ENCODE measurements at regions not wholly inside any gene's neighbourhood (a gene's known extent, or its start where the extent isn't known, plus 50 kb on each side); places are given as distances from the start of the nearest gene placed in this dataset.

- no peak for DNase-seq (ENCODE audit: low read depth in 2 of 2)
These were observed 538.0 kb downstream of the SLC4A3 start for GRCh38 chr2:220165401-220165800.

- DNase-seq (ENCODE audit: low read depth in 2 of 2): no peak
These were observed 539.2 kb downstream of the SLC4A3 start for GRCh38 chr2:220166616-220167015.

- DNase-seq (ENCODE audit: low read depth in 2 of 2): no peak
These were observed 540.5 kb downstream of the SLC4A3 start for GRCh38 chr2:220167956-220168355.

- DNase-seq (ENCODE audit: low read depth in 2 of 2): no peak
These were observed 541.6 kb downstream of the SLC4A3 start for GRCh38 chr2:220168891-220169546.

GRCh38 chr2:220174826-220175225 lies 547.4 kb downstream of the SLC4A3 start:
- no peak for DNase-seq (ENCODE audit: low read depth in 2 of 2)

- DNase-seq (ENCODE audit: low read depth in 2 of 2): no peak
These were observed 548.5 kb downstream of the SLC4A3 start for GRCh38 chr2:220175967-220176366.

GRCh38 chr2:220178991-220179695 lies 551.7 kb downstream of the SLC4A3 start:
- DNase-seq (ENCODE audit: low read depth in 2 of 2): no peak

GRCh38 chr2:220181165-220181564 lies 553.7 kb downstream of the SLC4A3 start:
- no peak for DNase-seq (ENCODE audit: low read depth in 2 of 2)

GRCh38 chr2:220182790-220183189 lies 555.4 kb downstream of the SLC4A3 start:
- no peak for DNase-seq (ENCODE audit: low read depth in 2 of 2)

GRCh38 chr2:220185766-220186305 lies 558.4 kb downstream of the SLC4A3 start:
- DNase-seq (ENCODE audit: low read depth in 2 of 2): no peak

GRCh38 chr2:220188031-220188430 lies 560.6 kb downstream of the SLC4A3 start:
- no peak for DNase-seq (ENCODE audit: low read depth in 2 of 2)

GRCh38 chr2:220191031-220191430 lies 563.6 kb downstream of the SLC4A3 start:
- no peak for DNase-seq (ENCODE audit: low read depth in 2 of 2)

- no peak for DNase-seq (ENCODE audit: low read depth in 2 of 2)
These were observed 564.3 kb downstream of the SLC4A3 start for GRCh38 chr2:220191737-220192136.

GRCh38 chr2:220192994-220193753 lies 565.7 kb downstream of the SLC4A3 start:
- no peak for DNase-seq (ENCODE audit: low read depth in 2 of 2)

- no peak for DNase-seq (ENCODE audit: low read depth in 2 of 2)
These were observed 567.5 kb downstream of the SLC4A3 start for GRCh38 chr2:220194630-220195584.

GRCh38 chr2:220198896-220199295 lies 571.5 kb downstream of the SLC4A3 start:
- no peak for DNase-seq (ENCODE audit: low read depth in 2 of 2)

- DNase-seq (ENCODE audit: low read depth in 2 of 2): no peak
These were observed 574.6 kb downstream of the SLC4A3 start for GRCh38 chr2:220202066-220202465.

- no peak for DNase-seq (ENCODE audit: low read depth in 2 of 2)
These were observed 581.7 kb downstream of the SLC4A3 start for GRCh38 chr2:220209093-220209492.

GRCh38 chr2:220209751-220210150 lies 582.3 kb downstream of the SLC4A3 start:
- DNase-seq (ENCODE audit: low read depth in 2 of 2): no peak

- DNase-seq (ENCODE audit: low read depth in 2 of 2): no peak
These were observed 585.1 kb downstream of the SLC4A3 start for GRCh38 chr2:220212296-220213080.

GRCh38 chr2:220215785-220216184 lies 588.4 kb downstream of the SLC4A3 start:
- no peak for DNase-seq (ENCODE audit: low read depth in 2 of 2)
